ENCODE measurements at regions not wholly inside any gene's neighbourhood (a gene's known extent, or its start where the extent isn't known, plus 50 kb on each side); places are given as distances from the start of the nearest gene placed in this dataset.

- no peaks in the 10 kb centered on the region for H3K36me3 Mint-ChIP-seq
- DNase-seq = no peak
- H3K27me3 Mint-ChIP-seq (ENCODE audit: low read depth in 3 of 3) = peaks cover 2 to 13% (median 7%) of the 10 kb centered on the region in 3 donors
- H3K27ac Mint-ChIP-seq = no peak overlapping the region
- H3K9me3 Mint-ChIP-seq = no peaks in the 10 kb centered on the region
- H3K4me1 Mint-ChIP-seq = peaks cover 5 to 10% of the 10 kb centered on the region in 2 donors
- H3K4me3 Mint-ChIP-seq = no peak overlapping the region
Measured at GRCh38 chr3:9301091-9301490, 51.6 kb upstream of the SRGAP3 start.

- Mint-ChIP-seq H3K4me3 (no peak overlapping the region), H3K27ac (no peak overlapping the region), H3K4me1 (peaks cover 5 to 10% of the 10 kb centered on the region in 2 donors), H3K36me3 (no peaks in the 10 kb centered on the region), H3K9me3 (no peaks in the 10 kb centered on the region), H3K27me3 (ENCODE audit: low read depth in 3 of 3) (peaks cover 2 to 13% (median 7%) of the 10 kb centered on the region in 3 donors)
- no peak for DNase-seq
Measured at GRCh38 chr3:9301798-9302197, 52.4 kb upstream of the SRGAP3 start.

GRCh38 chr3:9302425-9303181, 53.2 kb upstream of the SRGAP3 start:
- Mint-ChIP-seq H3K4me3 (peak overlapping the region in 2 of 5 donors; percentile 41 to 60), H3K36me3 (no peaks in the 10 kb centered on the region), H3K4me1 (peaks cover 5 to 10% of the 10 kb centered on the region in 2 donors), H3K27ac (no peak overlapping the region), H3K9me3 (no peaks in the 10 kb centered on the region), H3K27me3 (ENCODE audit: low read depth in 3 of 3) (peaks cover 2 to 13% (median 7%) of the 10 kb centered on the region in 3 donors)
- peak; percentile 60 to 67 (median 66) for DNase-seq

DNA sequence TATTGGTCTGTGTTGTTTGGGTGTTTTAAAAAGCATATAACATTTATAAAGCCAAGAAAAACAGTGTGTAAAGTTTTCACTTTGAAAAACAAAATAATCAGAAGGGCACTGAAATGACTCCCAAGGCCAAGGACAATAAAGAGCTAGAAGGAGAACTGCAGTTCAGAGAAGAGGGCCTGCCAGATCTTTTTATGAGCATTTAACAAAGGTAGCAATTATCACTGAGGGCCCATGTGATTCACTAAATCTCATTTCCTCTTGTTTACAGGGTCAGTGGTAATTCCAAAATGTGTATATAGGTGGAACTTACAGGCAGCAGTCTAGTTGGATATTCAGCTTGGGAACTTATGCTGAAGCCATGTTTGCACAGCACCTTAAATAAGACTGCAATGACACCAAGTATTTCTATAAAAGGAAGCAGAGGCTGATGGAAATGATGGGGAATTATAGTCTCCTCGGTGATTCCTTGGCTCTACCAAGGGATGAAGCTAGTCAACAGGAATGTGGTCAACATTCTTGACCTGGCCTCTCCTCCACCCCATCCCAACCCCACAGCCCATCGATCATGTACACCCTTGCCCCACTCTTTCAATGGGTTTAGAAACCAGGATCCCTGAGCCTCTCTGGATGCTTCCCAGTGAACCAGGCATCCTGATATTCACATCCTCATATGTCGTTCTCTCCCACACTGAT, 54.4 kb upstream of the THUMPD3 start:
- H3K4me1 Mint-ChIP-seq = no peaks in the 10 kb centered on the region
- no peak overlapping the region for H3K27ac Mint-ChIP-seq
- DNase-seq = no peak
- no peaks in the 10 kb centered on the region for H3K36me3 Mint-ChIP-seq
- peaks cover 2 to 12% (median 3%) of the 10 kb centered on the region in 3 donors for H3K27me3 Mint-ChIP-seq (ENCODE audit: low read depth in 3 of 3)
- no peak overlapping the region for H3K4me3 Mint-ChIP-seq
- H3K9me3 Mint-ChIP-seq = no peaks in the 10 kb centered on the region

DNA sequence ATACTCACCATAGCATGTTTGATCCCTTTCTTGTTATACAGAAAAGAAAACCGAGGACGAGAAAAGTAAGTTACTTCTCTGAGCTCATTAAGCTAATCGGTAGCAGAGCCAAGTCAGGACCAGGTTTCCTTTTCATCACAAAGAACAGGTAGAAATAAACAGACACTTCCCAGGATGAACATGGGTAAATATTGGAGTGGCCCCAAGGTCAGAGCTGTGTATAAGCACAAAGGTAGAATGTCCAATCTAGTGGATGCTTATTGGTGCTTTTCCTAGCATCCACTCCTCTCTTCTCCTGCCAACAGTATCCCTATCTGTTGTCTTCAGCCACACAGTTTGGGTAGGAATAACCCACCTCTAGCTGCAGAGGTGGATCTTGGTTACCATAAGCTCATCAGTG, 52.8 kb upstream of the THUMPD3 start:
- H3K27me3 Mint-ChIP-seq (ENCODE audit: low read depth in 3 of 3) = peaks cover 0 to 5% (median 1%) of the 10 kb centered on the region in 3 donors
- DNase-seq = no peak
- H3K9me3 Mint-ChIP-seq = no peaks in the 10 kb centered on the region
- H3K36me3 Mint-ChIP-seq = no peaks in the 10 kb centered on the region
- no peak overlapping the region for H3K27ac Mint-ChIP-seq
- no peak overlapping the region for H3K4me3 Mint-ChIP-seq
- no peaks in the 10 kb centered on the region for H3K4me1 Mint-ChIP-seq

GRCh38 chr3:9311228-9311627, 51.6 kb upstream of the THUMPD3 start:
- Mint-ChIP-seq H3K27ac (no peak overlapping the region), H3K4me1 (no peaks in the 10 kb centered on the region), H3K36me3 (no peaks in the 10 kb centered on the region), H3K9me3 (no peaks in the 10 kb centered on the region), H3K27me3 (ENCODE audit: low read depth in 3 of 3) (peaks cover 0 to 4% (median 1%) of the 10 kb centered on the region in 3 donors), H3K4me3 (no peak overlapping the region)
- no peak for DNase-seq
